Parathyroid adenoma (tissue), 2 donors: ENCODE measurements at regions not wholly inside any gene's neighbourhood (a gene's known extent, or its start where the extent isn't known, plus 50 kb on each side); places are given as distances from the start of the nearest gene placed in this dataset.
A peak's percentile ranks its signal among the peaks of the same experiment; 100 is the strongest.

Experiments used
- H2AFZ ChIP-seq: fragments of 300-600 bp; sonication (generic); one replicate; pipeline ENCODE4 v1.7.0; 2017; ENCODE audit warnings: antibody characterized with exemption, mild to moderate bottlenecking
- H3K27ac ChIP-seq: fragments of 300-600 bp; sonication (generic); one replicate; pipeline ENCODE4 v1.7.0; 2017
- H3K27me3 ChIP-seq: fragments of 300-600 bp; sonication (generic); one replicate; pipeline ENCODE4 v1.7.0; 2017; ENCODE audit warnings: low read length; ENCODE audit not compliant: control insufficient read depth, insufficient read depth
- H3K36me3 ChIP-seq: fragments of 300-600 bp; sonication (generic); one replicate; pipeline ENCODE4 v1.7.0; 2017; ENCODE audit warnings: low read length; ENCODE audit not compliant: control insufficient read depth, insufficient read depth
- H3K4me1 ChIP-seq: fragments of 300-600 bp; sonication (generic); one replicate; pipeline ENCODE4 v1.7.0; 2017; ENCODE audit warnings: control low read depth
- H3K4me2 ChIP-seq: fragments of 300-600 bp; sonication (generic); one replicate; pipeline ENCODE4 v1.7.0; 2017; ENCODE audit warnings: low read length
- H3K4me3 ChIP-seq: fragments of 300-600 bp; sonication (generic); one replicate; pipeline ENCODE4 v1.7.0; 2017; ENCODE audit warnings: low read depth, low read length
- H3K79me2 ChIP-seq: fragments of 300-600 bp; sonication (generic); one replicate; pipeline ENCODE4 v1.7.0; 2017; ENCODE audit warnings: control low read depth
- H3K9ac ChIP-seq: fragments of 300-600 bp; sonication (generic); one replicate; pipeline ENCODE4 v1.7.0; 2017; ENCODE audit warnings: mild to moderate bottlenecking
- H3K9me3 ChIP-seq: fragments of 300-600 bp; sonication (generic); one replicate; pipeline ENCODE4 v1.7.0; 2017; ENCODE audit warnings: low read length; ENCODE audit not compliant: control insufficient read depth
- CTCF ChIP-seq: fragments of 300-600 bp; sonication (generic); IDR thresholded peaks from one replicate; pipeline ENCODE4 v1.7.0; 2017; ENCODE audit warnings: antibody characterized with exemption, mild to moderate bottlenecking
- donor health status: primary hyperparathyroidism.

GRCh38 chr11:62024936-62025486 is 57.6 kb upstream of the FTH1 start:
- H3K4me1 ChIP-seq: peaks cover 4% of the 10 kb centered on the region
- H3K4me2 ChIP-seq: peak overlapping the region; percentile 2
- H3K4me3 ChIP-seq: peak overlapping the region; percentile 15
- H3K27ac ChIP-seq: peak overlapping the region; percentile 51
- peak overlapping the region; percentile 68 for H2AFZ ChIP-seq
- H3K79me2 ChIP-seq: no peaks in the 10 kb centered on the region
- no peaks in the 10 kb centered on the region for H3K9me3 ChIP-seq
- H3K27me3 ChIP-seq: no peaks in the 10 kb centered on the region
- H3K9ac ChIP-seq: no peak overlapping the region
- H3K36me3 ChIP-seq: no peaks in the 10 kb centered on the region
- TF ChIP-seq CTCF: no peak

DNA sequence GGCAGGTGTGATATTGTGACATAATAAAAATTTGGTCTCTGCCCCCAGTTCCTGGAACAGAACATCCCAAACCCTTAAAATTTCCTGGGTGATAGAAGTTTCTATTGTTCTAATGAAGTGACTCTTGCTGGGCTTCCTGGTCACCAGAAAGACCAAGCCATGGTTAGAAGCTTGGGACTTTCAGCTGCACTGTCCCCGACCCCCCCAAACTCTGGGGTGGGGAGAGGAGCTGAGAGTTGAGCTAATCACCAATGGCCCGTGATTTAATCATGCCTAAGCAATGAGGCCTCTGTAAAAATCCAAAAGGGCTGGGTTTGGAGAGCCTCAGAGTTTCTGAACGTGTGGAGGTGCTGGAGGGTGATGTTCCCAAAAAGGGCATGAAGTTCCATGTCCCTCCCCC is 54.8 kb upstream of the FTH1 start:
- H3K27ac ChIP-seq: no peak overlapping the region
- no peak overlapping the region for H3K4me3 ChIP-seq
- H3K4me1 ChIP-seq: peaks cover 4% of the 10 kb centered on the region
- H2AFZ ChIP-seq: no peak overlapping the region
- no peak overlapping the region for H3K4me2 ChIP-seq
- no peaks in the 10 kb centered on the region for H3K9me3 ChIP-seq
- H3K9ac ChIP-seq: no peak overlapping the region
- no peak for TF ChIP-seq CTCF
- no peaks in the 10 kb centered on the region for H3K36me3 ChIP-seq
- H3K79me2 ChIP-seq: no peaks in the 10 kb centered on the region
- no peaks in the 10 kb centered on the region for H3K27me3 ChIP-seq

GRCh38 chr11:62020661-62021060 is 53.2 kb upstream of the FTH1 start:
- Histone ChIP-seq H3K9ac (no peak overlapping the region), H3K27ac (no peak overlapping the region), H2AFZ (no peak overlapping the region), H3K9me3 (no peaks in the 10 kb centered on the region), H3K27me3 (no peaks in the 10 kb centered on the region), H3K36me3 (no peaks in the 10 kb centered on the region), H3K4me3 (no peak overlapping the region), H3K4me1 (peaks cover 3% of the 10 kb centered on the region), H3K4me2 (no peak overlapping the region), H3K79me2 (no peaks in the 10 kb centered on the region)
- no peak for TF ChIP-seq CTCF

- no peak overlapping the region for H3K4me2 ChIP-seq
- H2AFZ ChIP-seq: no peak overlapping the region
- no peaks in the 10 kb centered on the region for H3K79me2 ChIP-seq
- no peaks in the 10 kb centered on the region for H3K9me3 ChIP-seq
- no peak overlapping the region for H3K9ac ChIP-seq
- no peaks in the 10 kb centered on the region for H3K36me3 ChIP-seq
- H3K4me1 ChIP-seq: no peaks in the 10 kb centered on the region
- no peak for TF ChIP-seq CTCF
- H3K4me3 ChIP-seq: no peak overlapping the region
- H3K27ac ChIP-seq: no peak overlapping the region
- H3K27me3 ChIP-seq: no peaks in the 10 kb centered on the region
Measured at GRCh38 chr11:62018981-62019664, 51.7 kb upstream of the FTH1 start.
